ENCODE measurements at regions not wholly inside any gene's neighbourhood (a gene's known extent, or its start where the extent isn't known, plus 50 kb on each side); places are given as distances from the start of the nearest gene placed in this dataset.

GRCh38 chr2:215746887-215747615, 266.3 kb downstream of the MREG start:
- TF ChIP-seq EZH2phosphoT487 (IDR thresholded peaks at IDR 0.05; ENCODE audit: borderline replicate concordance, low read depth) (no peak), TAF1 (IDR thresholded peaks at IDR 0.05; ENCODE audit: borderline replicate concordance, low read depth, low read length) (no peak)

Data from SK-N-SH (cell line).